ENCODE measurements at regions not wholly inside any gene's neighbourhood (a gene's known extent, or its start where the extent isn't known, plus 50 kb on each side); places are given as distances from the start of the nearest gene placed in this dataset.

DNA sequence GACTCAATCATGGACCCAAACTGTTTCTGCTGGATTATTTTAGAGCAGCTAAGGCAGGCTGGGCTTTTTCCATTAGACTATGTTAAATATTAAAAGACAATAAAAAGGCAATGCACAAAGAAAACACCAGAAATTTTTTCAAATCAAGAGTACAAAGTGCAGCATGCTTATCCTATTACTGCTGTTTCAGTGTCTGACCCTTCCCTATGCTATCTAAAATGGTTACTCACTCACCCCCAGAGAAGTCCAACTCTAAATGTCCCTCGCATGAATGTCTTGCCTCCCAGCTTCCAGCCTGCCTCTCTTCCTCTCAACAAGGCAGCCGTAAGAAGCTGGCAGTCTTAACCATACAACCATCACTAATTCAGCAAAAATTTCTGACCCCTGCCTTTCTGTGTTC, 108.7 kb upstream of the SYT6 start:
- H3K23me2 ChIP-seq (ENCODE audit: insufficient read length, low read depth, low read length, poor library complexity, severe bottlenecking) = no peaks in the 10 kb centered on the region
- H3K23ac ChIP-seq (ENCODE audit: insufficient read length, low read depth, low read length) = no peak overlapping the region
- no peaks in the 10 kb centered on the region for H3K79me1 ChIP-seq (ENCODE audit: insufficient read depth, low read depth, low read length, poor library complexity, severe bottlenecking)
- no peak overlapping the region for H3K4me2 ChIP-seq (ENCODE audit: insufficient read depth, insufficient read length, low read length)
- H3K4ac ChIP-seq (ENCODE audit: low read depth, low read length) = no peak overlapping the region
- no peak for TF ChIP-seq CTCF (conservative IDR thresholded peaks at IDR 0.05)
- no peaks in the 10 kb centered on the region for H3K4me1 Mint-ChIP-seq
- H3K4me1 ChIP-seq (ENCODE audit: insufficient read depth, low read length) = no peaks in the 10 kb centered on the region
- no peak overlapping the region for H3K14ac ChIP-seq (ENCODE audit: insufficient read depth, low read length)
- no peaks in the 10 kb centered on the region for H3K9me3 ChIP-seq (ENCODE audit: control insufficient read depth, low read depth, low read length)
- no peak overlapping the region for H3K27ac Mint-ChIP-seq
- no peak overlapping the region for H4K8ac ChIP-seq (replicated peaks; ENCODE audit: insufficient read length, low read depth, low read length)
- H3K27me3 ChIP-seq (ENCODE audit: insufficient read depth, low read length) = no peaks in the 10 kb centered on the region
- H2BK5ac ChIP-seq (ENCODE audit: insufficient read length, low read length) = no peak overlapping the region
- H3K27ac ChIP-seq (ENCODE audit: insufficient read length, low read depth, low read length) = no peak overlapping the region
- H3K36me3 Mint-ChIP-seq (ENCODE audit: insufficient read depth in 1 of 3, low read depth in 3 of 3) = no peaks in the 10 kb centered on the region
- peaks cover 27% of the 10 kb centered on the region for H3K27me3 Mint-ChIP-seq (ENCODE audit: low read depth)
- H4K91ac ChIP-seq (ENCODE audit: insufficient read length, low read depth, low read length) = no peak overlapping the region
- no peak overlapping the region for H3T11ph ChIP-seq (ENCODE audit: low read length)
- H2BK15ac ChIP-seq (ENCODE audit: low read depth, low read length) = no peak overlapping the region
- no peak overlapping the region for H2BK120ac ChIP-seq (ENCODE audit: low read depth, low read length, poor library complexity, severe bottlenecking)
- no peak overlapping the region for H2AK5ac ChIP-seq (ENCODE audit: insufficient read length, low read length)
- no peak overlapping the region for H2AFZ ChIP-seq (ENCODE audit: low read length)
- no peak overlapping the region for H3K4me3 Mint-ChIP-seq
- no peaks in the 10 kb centered on the region for H3K9me3 Mint-ChIP-seq
- no peak overlapping the region for H3K56ac ChIP-seq (ENCODE audit: insufficient read length, low read depth, low read length)
- no peak overlapping the region for H2BK20ac ChIP-seq (ENCODE audit: low read depth, low read length, poor library complexity, severe bottlenecking)
- no peaks in the 10 kb centered on the region for H4K20me1 ChIP-seq (ENCODE audit: control insufficient read depth, insufficient read depth, insufficient read length)
- no peak for DNase-seq
- no peak overlapping the region for H4K5ac ChIP-seq (ENCODE audit: insufficient read length, low read depth, low read length)
- no CpG with 5 or more reads among the region's 2 CpGs for WGBS (ENCODE audit: extremely low coverage, insufficient read length, low lambda C conversion rate)
- H2BK12ac ChIP-seq (ENCODE audit: insufficient read length, low read depth, low read length) = no peak overlapping the region
- H3K9ac ChIP-seq (ENCODE audit: extremely low read depth, insufficient read length, low read length) = no peak overlapping the region
- no peaks in the 10 kb centered on the region for H3K79me2 ChIP-seq (ENCODE audit: insufficient read depth, low read length)
- H3K18ac ChIP-seq (ENCODE audit: insufficient read length, low read depth, low read length) = no peak overlapping the region
